ENCODE measurements at regions not wholly inside any gene's neighbourhood (a gene's known extent, or its start where the extent isn't known, plus 50 kb on each side); places are given as distances from the start of the nearest gene placed in this dataset.

DNA sequence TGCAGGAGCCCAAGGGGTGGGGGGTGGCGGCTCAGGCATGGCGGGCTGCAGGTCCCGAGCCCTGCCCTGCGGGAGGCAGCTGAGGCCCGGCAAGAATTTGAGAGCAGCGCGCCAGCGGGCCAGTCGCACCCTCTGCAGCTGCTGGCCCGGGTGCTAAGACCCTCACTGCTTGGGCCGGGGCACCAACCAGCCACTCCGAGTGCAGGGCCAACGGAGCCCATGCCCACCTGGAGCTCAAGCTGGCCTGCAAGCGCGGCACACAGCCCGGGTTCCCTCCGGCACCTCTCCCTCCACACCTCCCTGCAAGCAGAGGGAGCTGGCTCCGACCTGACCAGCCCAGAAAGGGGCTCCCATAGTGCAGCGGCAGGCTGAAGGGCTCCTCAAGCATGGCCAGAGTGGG lies 758.2 kb upstream of the INTU start:
- peaks cover 0 to 9% (median 1%) of the 10 kb centered on the region in 4 donors for H3K9me3 ChIP-seq (ENCODE audit: control insufficient read depth in 4 of 4, insufficient read depth in 3 of 4, low read length in 3 of 4)
- no peaks in the 10 kb centered on the region for H3K27me3 ChIP-seq (ENCODE audit: control insufficient read depth in 3 of 3, insufficient read depth in 3 of 3, low read length in 2 of 3)
- no peak overlapping the region for H3K9ac ChIP-seq (ENCODE audit: insufficient read depth in 1 of 2, low read length in 2 of 2)
- H3K36me3 ChIP-seq (ENCODE audit: control insufficient read depth in 4 of 4, insufficient read depth in 4 of 4, low read length in 4 of 4): no peaks in the 10 kb centered on the region
- WGBS, 2 donors: 93 to 95% methylated on average over 9 to 19 of the region's 19 CpGs
- H3K27ac ChIP-seq (ENCODE audit: low read depth in 1 of 2, low read length in 1 of 2): no peak overlapping the region
- DNase-seq (no peak), ATAC-seq (ENCODE audit: insufficient read depth, low FRiP score) (no peak)
- TF ChIP-seq, protein P1, sequence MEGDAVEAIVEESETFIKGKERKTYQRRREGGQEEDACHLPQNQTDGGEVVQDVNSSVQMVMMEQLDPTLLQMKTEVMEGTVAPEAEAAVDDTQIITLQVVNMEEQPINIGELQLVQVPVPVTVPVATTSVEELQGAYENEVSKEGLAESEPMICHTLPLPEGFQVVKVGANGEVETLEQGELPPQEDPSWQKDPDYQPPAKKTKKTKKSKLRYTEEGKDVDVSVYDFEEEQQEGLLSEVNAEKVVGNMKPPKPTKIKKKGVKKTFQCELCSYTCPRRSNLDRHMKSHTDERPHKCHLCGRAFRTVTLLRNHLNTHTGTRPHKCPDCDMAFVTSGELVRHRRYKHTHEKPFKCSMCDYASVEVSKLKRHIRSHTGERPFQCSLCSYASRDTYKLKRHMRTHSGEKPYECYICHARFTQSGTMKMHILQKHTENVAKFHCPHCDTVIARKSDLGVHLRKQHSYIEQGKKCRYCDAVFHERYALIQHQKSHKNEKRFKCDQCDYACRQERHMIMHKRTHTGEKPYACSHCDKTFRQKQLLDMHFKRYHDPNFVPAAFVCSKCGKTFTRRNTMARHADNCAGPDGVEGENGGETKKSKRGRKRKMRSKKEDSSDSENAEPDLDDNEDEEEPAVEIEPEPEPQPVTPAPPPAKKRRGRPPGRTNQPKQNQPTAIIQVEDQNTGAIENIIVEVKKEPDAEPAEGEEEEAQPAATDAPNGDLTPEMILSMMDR (IDR thresholded peaks at IDR 0.05; ENCODE audit: control extremely low read depth, extremely low read depth): no peak
- H3K4me3 ChIP-seq: no peak overlapping the region
- no peaks in the 10 kb centered on the region for H3K4me1 ChIP-seq (ENCODE audit: control insufficient read depth in 5 of 5, insufficient read depth in 5 of 5, low read length in 5 of 5)

DNA sequence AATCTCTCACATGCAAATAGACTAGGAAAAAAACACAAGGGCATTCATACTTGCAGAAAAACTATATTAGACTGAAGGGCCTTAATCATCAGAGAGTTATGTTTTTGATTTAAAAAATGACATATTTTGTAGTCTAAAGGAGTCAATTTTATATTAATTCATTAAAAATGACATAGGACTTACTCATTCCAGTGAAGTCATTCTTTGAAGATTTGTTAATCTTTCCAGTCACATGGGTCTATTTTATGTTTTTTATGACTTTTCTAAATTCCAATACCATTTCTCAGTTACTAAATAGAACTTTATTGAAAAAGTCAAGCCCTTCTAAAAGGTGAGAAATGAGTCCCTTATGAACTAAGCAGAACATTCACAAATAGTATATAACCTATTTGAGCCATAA lies 743.8 kb upstream of the INTU start:
- ATAC-seq (ENCODE audit: insufficient read depth, low FRiP score): no peak
- Histone ChIP-seq H3K36me3 (ENCODE audit: control insufficient read depth in 4 of 4, insufficient read depth in 4 of 4, low read length in 4 of 4) (no peaks in the 10 kb centered on the region), H3K9ac (ENCODE audit: insufficient read depth in 1 of 2, low read length in 2 of 2) (no peak overlapping the region), H3K9me3 (ENCODE audit: control insufficient read depth in 4 of 4, insufficient read depth in 3 of 4, low read length in 3 of 4) (no peaks in the 10 kb centered on the region), H3K4me3 (no peak overlapping the region), H3K4me1 (ENCODE audit: control insufficient read depth in 5 of 5, insufficient read depth in 5 of 5, low read length in 5 of 5) (peaks cover 0 to 4% (median 0%) of the 10 kb centered on the region in 5 donors), H3K27me3 (ENCODE audit: control insufficient read depth in 3 of 3, insufficient read depth in 3 of 3, low read length in 2 of 3) (no peaks in the 10 kb centered on the region), H3K27ac (ENCODE audit: low read depth in 1 of 2, low read length in 1 of 2) (no peak overlapping the region)
- DNase-seq: no peak
- TF ChIP-seq, protein P1 (IDR thresholded peaks at IDR 0.05; ENCODE audit: control extremely low read depth, extremely low read depth): no peak

- no peak overlapping the region for H3K27ac ChIP-seq (ENCODE audit: low read depth in 1 of 2, low read length in 1 of 2)
- no peaks in the 10 kb centered on the region for H3K27me3 ChIP-seq (ENCODE audit: control insufficient read depth in 3 of 3, insufficient read depth in 3 of 3, low read length in 2 of 3)
- ATAC-seq (ENCODE audit: insufficient read depth, low FRiP score): no peak
- H3K4me3 ChIP-seq: no peak overlapping the region
- TF ChIP-seq, protein P1 (IDR thresholded peaks at IDR 0.05; ENCODE audit: control extremely low read depth, extremely low read depth): no peak
- H3K4me1 ChIP-seq (ENCODE audit: control insufficient read depth in 5 of 5, insufficient read depth in 5 of 5, low read length in 5 of 5): peaks cover 0 to 4% (median 0%) of the 10 kb centered on the region in 5 donors
- DNase-seq: peak in 1 of 3 donors; percentile 38
- H3K9ac ChIP-seq (ENCODE audit: insufficient read depth in 1 of 2, low read length in 2 of 2): no peak overlapping the region
- no peaks in the 10 kb centered on the region for H3K36me3 ChIP-seq (ENCODE audit: control insufficient read depth in 4 of 4, insufficient read depth in 4 of 4, low read length in 4 of 4)
- H3K9me3 ChIP-seq (ENCODE audit: control insufficient read depth in 4 of 4, insufficient read depth in 3 of 4, low read length in 3 of 4): no peaks in the 10 kb centered on the region
Measured at GRCh38 chr4:126890383-126890782, 742.4 kb upstream of the INTU start.

DNA sequence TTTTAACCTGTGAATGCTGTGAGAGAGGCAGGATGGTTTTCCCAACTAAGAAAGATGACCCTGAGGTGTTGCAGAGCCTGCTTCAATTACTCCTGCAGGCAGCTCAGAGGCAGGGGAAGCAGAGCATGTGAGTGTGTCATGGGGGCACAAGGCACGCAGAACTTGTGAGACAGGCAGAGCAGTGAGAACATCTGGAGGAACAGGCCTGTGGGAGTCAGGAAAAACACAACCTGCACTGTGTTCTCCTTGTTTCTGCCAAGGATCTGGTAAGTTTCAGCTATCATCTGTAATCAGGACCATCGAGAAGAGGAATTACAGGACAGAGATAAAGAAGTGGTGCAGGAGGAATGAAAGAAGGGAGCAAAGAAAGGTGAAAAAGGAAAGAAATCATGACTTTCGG lies 741.8 kb upstream of the INTU start:
- Histone ChIP-seq H3K27ac (ENCODE audit: low read depth in 1 of 2, low read length in 1 of 2) (no peak overlapping the region), H3K4me3 (no peak overlapping the region), H3K9ac (ENCODE audit: insufficient read depth in 1 of 2, low read length in 2 of 2) (no peak overlapping the region), H3K4me1 (ENCODE audit: control insufficient read depth in 5 of 5, insufficient read depth in 5 of 5, low read length in 5 of 5) (peaks cover 0 to 4% (median 0%) of the 10 kb centered on the region in 5 donors), H3K9me3 (ENCODE audit: control insufficient read depth in 4 of 4, insufficient read depth in 3 of 4, low read length in 3 of 4) (no peaks in the 10 kb centered on the region), H3K36me3 (ENCODE audit: control insufficient read depth in 4 of 4, insufficient read depth in 4 of 4, low read length in 4 of 4) (no peaks in the 10 kb centered on the region), H3K27me3 (ENCODE audit: control insufficient read depth in 3 of 3, insufficient read depth in 3 of 3, low read length in 2 of 3) (no peaks in the 10 kb centered on the region)
- TF ChIP-seq, protein P1 (IDR thresholded peaks at IDR 0.05; ENCODE audit: control extremely low read depth, extremely low read depth): no peak
- no peak for ATAC-seq (ENCODE audit: insufficient read depth, low FRiP score)
- DNase-seq: peak in 1 of 3 donors; percentile 12
- 54 to 57% methylated on average over 3 of the region's 3 CpGs for WGBS, 2 donors

Measured in lung (tissue), 11 donors.